A549 (cell line): ENCODE measurements at regions not wholly inside any gene's neighbourhood (a gene's known extent, or its start where the extent isn't known, plus 50 kb on each side); places are given as distances from the start of the nearest gene placed in this dataset.

Experiments
- ATAC-seq, 2 experiments: fragments of 200-7000 bp in 1 of 2; fragments of >200 bp in 1 of 2; cut with Nextera tagmentation in 1 of 2; cut with Tn5 transposase in 1 of 2; 3 replicates each; pipeline versions ENCODE4 v1.8.0 to v1.9.1; 2018 to 2020; ENCODE audit warnings: mild to moderate bottlenecking in 1 of 2, moderate library complexity in 1 of 2
- CTCF ChIA-PET: fragments of 300-600 bp; sonication (Branson Sonifier 250); formaldehyde crosslinking; extraction: SDS; loops from one replicate; lab custom pipeline; 2021; ENCODE audit warnings: antibody characterized with exemption, inconsistent platforms; lab: Yijun Ruan, JAX
- POLR2A ChIA-PET: fragments of 350-600 bp; formaldehyde crosslinking; extraction: SDS; loops from one replicate; lab custom pipeline; 2021; ENCODE audit warnings: antibody characterized with exemption, inconsistent platforms; lab: Yijun Ruan, JAX
- DNase-seq, 2 experiments: peaks; one replicate each; pipeline versions ENCODE4 v3.0.0 to v3.0.0-alpha.2; 2011 to 2016; ENCODE audit warnings: low read depth in 1 of 2, low spot score in 1 of 2
- FAIRE-seq: peaks from 2 replicates; lab custom pipeline; 2011; peaks lifted over from hg19 to GRCh38; lab: Jason Lieb, UNC
- H3K27ac ChIP-seq, 2 experiments: fragments of >200 bp; sonication (Bioruptor Twin); formaldehyde crosslinking; 3 replicates each; pipeline ENCODE4 v1.5.1; 2016 to 2017
- H3K4me1 ChIP-seq: fragments of >200 bp; sonication (Bioruptor Twin); formaldehyde crosslinking; 3 replicates; pipeline ENCODE4 v1.6.1; 2016
- H3K4me2 ChIP-seq: fragments of >200 bp; sonication (Bioruptor Twin); formaldehyde crosslinking; 3 replicates; pipeline ENCODE4 v1.6.1; 2016
- H3K4me3 ChIP-seq: fragments of >200 bp; sonication (Bioruptor Twin); formaldehyde crosslinking; 3 replicates; pipeline ENCODE4 v1.5.1; 2016
- H3K9me3 ChIP-seq: fragments of >200 bp; sonication (Bioruptor Twin); formaldehyde crosslinking; 3 replicates; pipeline ENCODE4 v1.6.1; 2016
- ATOH8 ChIP-seq: fragments of 250-450 bp; sonication (Bioruptor Pico); IDR thresholded peaks from 2 replicates; pipeline ENCODE4 v1.5.0; 2020; ENCODE audit warnings: low read depth, mild to moderate bottlenecking, moderate library complexity
- BHLHE40 ChIP-seq: IDR thresholded peaks from 2 replicates; pipeline ENCODE4 v1.6.1; 2012; ENCODE audit warnings: low read depth, low read length, inconsistent platforms
- CHD2 ChIP-seq: fragments of 150-350 bp; IDR thresholded peaks from 2 replicates; pipeline ENCODE4 v1.6.1; 2014; ENCODE audit warnings: low read length; ENCODE audit not compliant: partially characterized antibody
- CTCF ChIP-seq: fragments of >200 bp; sonication (Bioruptor Twin); formaldehyde crosslinking; IDR thresholded peaks from 3 replicates; pipeline ENCODE4 v1.5.1; 2016
- EP300 ChIP-seq, 2 experiments: fragments of >200 bp; sonication (Bioruptor Twin); formaldehyde crosslinking; IDR thresholded peaks; 2 replicates in 1 of 2; 3 replicates in 1 of 2; pipeline ENCODE4 v1.6.1; 2016 to 2017
- ESRRA ChIP-seq: fragments of 150-350 bp; IDR thresholded peaks from 2 replicates; pipeline ENCODE4 v1.6.1; 2014; ENCODE audit warnings: mild to moderate bottlenecking, low read length, borderline replicate concordance
- FOSB ChIP-seq: fragments of 250-450 bp; sonication (Bioruptor Pico); IDR thresholded peaks from 2 replicates; pipeline ENCODE4 v1.5.0; 2020; ENCODE audit warnings: mild to moderate bottlenecking, moderate library complexity
- FOXS1 ChIP-seq: fragments of 250-450 bp; sonication (Bioruptor Pico); IDR thresholded peaks from 2 replicates; pipeline ENCODE4 v1.5.0; 2020; ENCODE audit warnings: mild to moderate bottlenecking, moderate library complexity
- GATA3 ChIP-seq: IDR thresholded peaks from 2 replicates; pipeline ENCODE4 v1.6.1; 2012; ENCODE audit warnings: borderline replicate concordance
- HDAC2 ChIP-seq: fragments of 200-600 bp; sonication (generic); IDR thresholded peaks from 2 replicates; pipeline ENCODE4 v1.6.1; 2016
- HES2 ChIP-seq: fragments of >200 bp; sonication (Bioruptor Twin); formaldehyde crosslinking; IDR thresholded peaks from 2 replicates; pipeline ENCODE4 v1.6.1; 2016
- HOXA7 ChIP-seq: fragments of 250-450 bp; sonication (Bioruptor Pico); IDR thresholded peaks from 2 replicates; pipeline ENCODE4 v1.5.0; 2020; ENCODE audit warnings: mild to moderate bottlenecking, moderate library complexity
- KDM1A ChIP-seq: fragments of 200-600 bp; sonication (generic); IDR thresholded peaks from 2 replicates; pipeline ENCODE4 v1.6.1; 2016; ENCODE audit warnings: low read depth, mild to moderate bottlenecking
- KDM5A ChIP-seq: fragments of 200-600 bp; sonication (generic); IDR thresholded peaks from 2 replicates; pipeline ENCODE4 v1.6.1; 2016; ENCODE audit warnings: antibody characterized with exemption, mild to moderate bottlenecking
- MAFK ChIP-seq: fragments of 450-650 bp; IDR thresholded peaks from 2 replicates; pipeline ENCODE4 v1.6.1; 2014; ENCODE audit not compliant: partially characterized antibody
- RCOR1 ChIP-seq: fragments of 150-350 bp; IDR thresholded peaks from 2 replicates; pipeline ENCODE4 v1.6.1; 2014; ENCODE audit warnings: antibody characterized with exemption, low read length, low read depth
- RFX5 ChIP-seq: fragments of 450-650 bp; IDR thresholded peaks from 2 replicates; pipeline ENCODE4 v1.7.1; 2014; ENCODE audit warnings: antibody characterized with exemption, mild to moderate bottlenecking, moderate library complexity
- RNF2 ChIP-seq: fragments of 200-600 bp; sonication (generic); IDR thresholded peaks from 2 replicates; pipeline ENCODE4 v1.6.1; 2016; ENCODE audit warnings: low read depth, mild to moderate bottlenecking, antibody characterized with exemption, moderate library complexity, borderline replicate concordance
- SMC3 ChIP-seq: fragments of >200 bp; sonication (Bioruptor Twin); formaldehyde crosslinking; IDR thresholded peaks from 3 replicates; pipeline ENCODE4 v1.6.1; 2018; ENCODE audit warnings: inconsistent platforms
- SREBF2 ChIP-seq: fragments of 450-650 bp; IDR thresholded peaks from 2 replicates; pipeline ENCODE4 v1.6.1; 2014; ENCODE audit warnings: mild to moderate bottlenecking, moderate library complexity
- TFCP2L1 ChIP-seq: fragments of 250-450 bp; sonication (Bioruptor Pico); IDR thresholded peaks from 2 replicates; pipeline ENCODE4 v1.5.0; 2021; ENCODE audit warnings: mild to moderate bottlenecking
- ZC3H11A ChIP-seq: fragments of 450-650 bp; IDR thresholded peaks from 2 replicates; pipeline ENCODE4 v1.6.1; 2014; ENCODE audit warnings: antibody characterized with exemption, mild to moderate bottlenecking
- ZFP36 ChIP-seq: fragments of 450-650 bp; IDR thresholded peaks from 2 replicates; pipeline ENCODE4 v1.6.1; 2014; ENCODE audit warnings: borderline replicate concordance; ENCODE audit not compliant: partially characterized antibody
- ZNF302 ChIP-seq: fragments of 250-450 bp; sonication (Bioruptor Pico); IDR thresholded peaks from 2 replicates; pipeline ENCODE4 v1.9.0; 2021; ENCODE audit warnings: inconsistent platforms, mild to moderate bottlenecking, moderate library complexity
- ZSCAN20 ChIP-seq: fragments of 250-450 bp; sonication (Bioruptor Pico); IDR thresholded peaks from 2 replicates; pipeline ENCODE4 v1.8.0; 2022; ENCODE audit warnings: mild to moderate bottlenecking, moderate library complexity
- WGBS: methylation state at CpG from one replicate; pipeline ENCODE4 v1.1.6; 2017; ENCODE audit errors: missing lambda C conversion rate; 5-methylcytosine and 5-hydroxymethylcytosine counted together
- TF ChIP-seq, protein P1 (sequence below): IDR thresholded peaks from 2 replicates; pipeline ENCODE4 v1.6.1; 2012

DNA sequence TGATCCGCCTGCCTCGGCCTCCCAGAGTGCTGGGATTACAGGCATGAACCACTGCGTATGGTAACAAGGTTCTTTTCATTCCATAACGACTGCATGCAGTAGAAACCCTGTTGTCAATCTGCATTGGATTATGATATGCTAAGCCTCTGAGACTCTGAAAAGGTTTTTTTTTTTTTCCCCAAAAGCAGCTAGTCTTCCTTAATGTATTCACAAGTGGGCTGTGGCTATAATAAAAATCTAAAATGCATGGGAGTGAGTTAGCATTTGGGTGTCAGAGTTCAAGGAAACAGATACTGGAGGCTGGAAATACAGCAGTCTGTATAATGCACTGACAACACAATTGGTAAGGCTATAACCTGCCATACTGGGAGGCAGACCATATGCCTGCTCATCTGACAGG lies 218.1 kb downstream of the NSUN3 start:
- DNase-seq = no peak
- no peak for FAIRE-seq
- 27% methylated on average over 4 of the region's 4 CpGs for WGBS
- Histone ChIP-seq H3K9me3 (no peaks in the 10 kb centered on the region), H3K4me1 (no peaks in the 10 kb centered on the region), H3K27ac (no peak overlapping the region), H3K4me3 (no peak overlapping the region)
- CTCF ChIA-PET = no interaction called here
- TF ChIP-seq ZC3H11A (no peak), FOXS1 (CRISPR knock-in tag) (no peak), HDAC2 (no peak), GATA3 (no peak), ESRRA (no peak), KDM1A (no peak), EP300 (IDR thresholded peaks at IDR 0.05) (no peak), ZNF302 (CRISPR knock-in tag) (no peak), RFX5 (no peak), ATOH8 (CRISPR knock-in tag) (no peak), CHD2 (no peak)
- TF ChIP-seq, all 56 proteins: peak for 0
- no peak overlapping the region for H3K4me2 ChIP-seq
- POLR2A ChIA-PET = no interaction called here
- ATAC-seq = no peak

DNA sequence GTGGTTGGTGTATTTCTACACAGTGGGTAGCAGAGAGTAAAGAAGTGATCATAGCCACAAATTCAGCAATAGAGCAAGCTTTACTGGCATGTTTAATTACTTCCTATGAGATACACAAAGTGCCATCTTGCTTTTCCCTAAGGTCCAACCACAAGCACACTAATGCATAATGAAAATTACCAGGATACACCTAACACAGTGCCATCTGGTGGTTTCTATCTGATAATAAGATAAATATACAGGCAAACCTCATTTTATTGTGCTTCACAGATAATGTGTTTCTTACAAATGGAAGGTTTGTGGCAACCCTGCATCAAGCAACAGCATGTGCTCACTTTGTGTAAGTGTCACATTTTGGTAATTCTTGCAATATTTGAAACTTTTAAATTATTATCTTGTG lies 223.0 kb downstream of the NSUN3 start:
- 0 out of 3 replicates have a peak, but pooled peaks have one; percentile 14 for TF ChIP-seq SMC3
- TF ChIP-seq CTCF = 0 out of 3 replicates have a peak, but pooled peaks have one; percentile 21
- no peak for TF ChIP-seq RNF2
- peak in 1 of 2 experiments; percentile 14 for DNase-seq
- Histone ChIP-seq H3K9me3 (no peaks in the 10 kb centered on the region), H3K4me1 (no peaks in the 10 kb centered on the region), H3K4me2 (no peak overlapping the region), H3K27ac (no peak overlapping the region), H3K4me3 (no peak overlapping the region)
- ChIA-PET CTCF (interaction anchor here (1.4 kb wide), 1 partner anchor 20 kb away, joined by 3 read pairs; no protein-coding TSS in a partner anchor), POLR2A (no interaction called here)
- FAIRE-seq = no peak
- ATAC-seq = no peak

DNA sequence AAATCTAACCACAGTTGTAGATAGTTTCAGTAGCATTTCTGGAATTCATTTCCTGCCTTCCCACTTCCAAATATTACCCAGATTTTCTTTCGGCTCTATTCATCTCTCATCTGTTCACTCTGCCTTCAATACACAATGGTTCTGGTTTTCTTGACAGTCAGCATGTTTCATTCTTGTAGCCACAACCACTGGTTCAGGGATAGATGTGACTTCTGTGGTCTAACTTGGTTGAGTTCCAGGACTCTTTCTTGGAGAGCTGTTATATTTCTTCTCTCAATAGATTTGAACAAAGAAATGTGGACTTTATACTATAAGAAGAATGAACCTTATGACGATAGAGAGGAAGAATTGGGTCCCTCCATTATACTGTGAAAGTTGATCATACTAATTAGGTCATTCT lies 228.8 kb downstream of the NSUN3 start:
- FAIRE-seq (no peak), ATAC-seq (no peak), DNase-seq (no peak)
- ChIA-PET CTCF (interaction anchor here (1.9 kb wide), 1 partner anchor 42 kb away, joined by 9 read pairs; no protein-coding TSS in a partner anchor), POLR2A (no interaction called here)
- 17% methylated on average over 2 of the region's 2 CpGs for WGBS
- no peak overlapping the region for H3K4me3 ChIP-seq
- TF ChIP-seq KDM5A = no peak
- TF ChIP-seq MAFK = no peak
- H3K4me1 ChIP-seq = no peaks in the 10 kb centered on the region
- H3K27ac ChIP-seq = no peak overlapping the region
- no peak overlapping the region for H3K4me2 ChIP-seq
- H3K9me3 ChIP-seq = no peaks in the 10 kb centered on the region

DNA sequence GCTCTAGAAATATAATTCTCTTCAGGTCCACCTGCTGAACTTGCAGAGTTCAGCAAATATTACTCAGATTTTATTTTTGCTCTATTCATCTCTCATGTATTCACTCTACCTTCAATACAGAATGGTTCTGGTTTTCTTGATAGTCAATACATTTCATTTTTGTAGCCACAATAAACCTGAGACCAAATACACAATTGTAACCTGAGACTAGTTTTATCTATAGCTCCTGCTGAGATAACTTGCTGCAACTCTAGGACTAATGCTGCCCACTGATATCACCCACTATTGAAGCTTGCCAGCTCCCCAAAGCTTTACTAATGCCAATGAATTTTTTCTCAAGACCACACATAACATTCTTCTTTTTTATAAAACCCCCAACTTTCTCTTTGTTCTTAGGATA lies 229.3 kb downstream of the NSUN3 start:
- ATAC-seq (no peak), DNase-seq (no peak), FAIRE-seq (no peak)
- ChIA-PET CTCF (no interaction called here), POLR2A (no interaction called here)
- no peaks in the 10 kb centered on the region for H3K4me1 ChIP-seq
- H3K4me2 ChIP-seq = no peak overlapping the region
- TF ChIP-seq, protein P1, sequence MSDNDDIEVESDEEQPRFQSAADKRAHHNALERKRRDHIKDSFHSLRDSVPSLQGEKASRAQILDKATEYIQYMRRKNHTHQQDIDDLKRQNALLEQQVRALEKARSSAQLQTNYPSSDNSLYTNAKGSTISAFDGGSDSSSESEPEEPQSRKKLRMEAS = no peak
- TF ChIP-seq SMC3 (no peak), ZFP36 (no peak), GATA3 (no peak), SREBF2 (no peak), BHLHE40 (no peak), RCOR1 (no peak), RNF2 (no peak), FOSB (CRISPR knock-in tag) (no peak), HOXA7 (CRISPR knock-in tag) (no peak), TFCP2L1 (no peak), ZSCAN20 (CRISPR knock-in tag) (no peak), KDM1A (no peak), HES2 (no peak)
- no peaks in the 10 kb centered on the region for H3K9me3 ChIP-seq
- H3K27ac ChIP-seq = no peak overlapping the region
- no peak overlapping the region for H3K4me3 ChIP-seq
